SK-N-MC (cell line): ENCODE measurements at regions not wholly inside any gene's neighbourhood (a gene's known extent, or its start where the extent isn't known, plus 50 kb on each side); places are given as distances from the start of the nearest gene placed in this dataset.

ENCODE experiments used
- EZH2 ChIP-seq: fragments of 200-600 bp; sonication (generic); IDR thresholded peaks from one replicate; pipeline ENCODE4 v1.6.1; 2017; ENCODE audit warnings: antibody characterized with exemption
- FOXP2 ChIP-seq: optimal IDR thresholded peaks from 2 replicates; pipeline ENCODE3; 2011; ENCODE audit warnings: mild to moderate bottlenecking, moderate library complexity; ENCODE audit not compliant: insufficient read depth; ENCODE audit errors: extremely low read length, control extremely low read depth
- POLR2AphosphoS5 ChIP-seq: IDR thresholded peaks from 2 replicates; pipeline ENCODE4 v1.6.1; 2012; ENCODE audit warnings: mild to moderate bottlenecking, low read depth, low read length, borderline replicate concordance

DNA sequence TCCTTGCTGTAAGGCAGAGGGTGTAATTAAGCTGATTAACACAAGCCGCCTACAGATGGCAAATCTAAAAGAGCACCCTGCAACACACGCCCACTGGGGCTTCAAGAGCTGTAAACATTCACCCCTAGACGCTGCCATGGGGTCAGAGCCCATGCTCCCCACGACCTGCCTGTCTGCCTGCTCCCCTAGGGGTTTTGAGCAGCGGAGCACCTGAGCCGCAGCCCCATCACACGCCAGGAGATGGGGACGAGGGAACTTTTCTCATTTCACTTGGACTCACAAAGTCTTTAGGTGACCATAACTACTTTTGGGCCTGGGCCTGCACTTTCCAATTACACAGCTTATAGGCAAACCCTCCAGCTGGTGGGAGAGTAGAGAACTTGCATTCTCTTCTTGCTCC, 99.0 kb upstream of the SOX4 start:
- no peak for TF ChIP-seq EZH2
- TF ChIP-seq POLR2AphosphoS5 = no peak
- no peak for TF ChIP-seq FOXP2
